Suprapubic skin (tissue), 4 donors: ENCODE measurements at regions not wholly inside any gene's neighbourhood (a gene's known extent, or its start where the extent isn't known, plus 50 kb on each side); places are given as distances from the start of the nearest gene placed in this dataset.

Experiments
- DNase-seq, 2 donors: peaks; one replicate each; pipeline ENCODE4 v3.0.0-alpha.2; 2019; ENCODE audit warnings: low spot score in 2 of 2
- H3K27ac ChIP-seq: fragments of 200-600 bp; sonication (generic); one replicate; pipeline ENCODE4 v1.5.1; 2019
- H3K27me3 ChIP-seq: fragments of 200-600 bp; sonication (generic); one replicate; pipeline ENCODE4 v1.5.1; 2019
- H3K36me3 ChIP-seq: fragments of 200-600 bp; sonication (generic); one replicate; pipeline ENCODE4 v1.5.1; 2019
- H3K4me1 ChIP-seq: fragments of 200-600 bp; sonication (generic); one replicate; pipeline ENCODE4 v1.5.1; 2019
- H3K4me3 ChIP-seq: fragments of 200-600 bp; sonication (generic); one replicate; pipeline ENCODE4 v1.5.1; 2019; ENCODE audit warnings: mild to moderate bottlenecking
- H3K9me3 ChIP-seq: fragments of 200-600 bp; sonication (generic); one replicate; pipeline ENCODE4 v1.5.1; 2019
- CTCF ChIP-seq, 2 donors: fragments of 200-600 bp in 1 of 2; fragments of 450-650 bp in 1 of 2; sonication (generic) in 1 of 2; IDR thresholded peaks; one replicate each; pipeline ENCODE4 v1.5.1; 2016 to 2019; ENCODE audit warnings: antibody characterized with exemption in 2 of 2, mild to moderate bottlenecking in 1 of 2, moderate library complexity in 1 of 2
- EP300 ChIP-seq: sonication (generic); formaldehyde crosslinking; IDR thresholded peaks from one replicate; pipeline ENCODE4 v1.6.1; 2017; ENCODE audit warnings: antibody characterized with exemption
- POLR2A ChIP-seq, 2 donors: fragments of 450-650 bp; IDR thresholded peaks; one replicate each; pipeline ENCODE4 v1.6.1; 2017; ENCODE audit warnings: antibody characterized with exemption in 2 of 2, mild to moderate bottlenecking in 2 of 2, moderate library complexity in 2 of 2
- POLR2AphosphoS5 ChIP-seq, 3 donors: sonication (generic); formaldehyde crosslinking; IDR thresholded peaks; one replicate each; pipeline ENCODE4 v1.6.1; 2017; ENCODE audit warnings: antibody characterized with exemption in 3 of 3
- WGBS: methylation state at CpG from one replicate; pipeline ENCODE4 v1.1.5; 2018; 5-methylcytosine and 5-hydroxymethylcytosine counted together

- no peak overlapping the region for H3K4me3 ChIP-seq
- H3K27ac ChIP-seq = no peak overlapping the region
- no peaks in the 10 kb centered on the region for H3K36me3 ChIP-seq
- 90% methylated on average over 1 of the region's 1 CpG for WGBS
- DNase-seq = no peak
- no peaks in the 10 kb centered on the region for H3K27me3 ChIP-seq
- H3K9me3 ChIP-seq = no peaks in the 10 kb centered on the region
- TF ChIP-seq POLR2AphosphoS5 (IDR thresholded peaks at IDR 0.05) = no peak
- TF ChIP-seq CTCF (IDR thresholded peaks at IDR 0.05) = no peak
- H3K4me1 ChIP-seq = no peaks in the 10 kb centered on the region
Observed at GRCh38 chr3:1808590-1808989, 290.1 kb upstream of the CNTN4 start.

- H3K36me3 ChIP-seq = no peaks in the 10 kb centered on the region
- no peak overlapping the region for H3K4me3 ChIP-seq
- WGBS = 74% methylated on average over 5 of the region's 5 CpGs
- H3K27ac ChIP-seq = no peak overlapping the region
- H3K9me3 ChIP-seq = no peaks in the 10 kb centered on the region
- no peaks in the 10 kb centered on the region for H3K27me3 ChIP-seq
- no peaks in the 10 kb centered on the region for H3K4me1 ChIP-seq
- no peak for DNase-seq
- TF ChIP-seq POLR2AphosphoS5 (IDR thresholded peaks at IDR 0.05) (no peak), CTCF (IDR thresholded peaks at IDR 0.05) (no peak), EP300 (no peak), POLR2A (IDR thresholded peaks at IDR 0.05) (no peak)
Observed at GRCh38 chr3:1823867-1824266, 274.8 kb upstream of the CNTN4 start.

GRCh38 chr3:1824359-1824758, 274.3 kb upstream of the CNTN4 start:
- H3K27me3 ChIP-seq = no peaks in the 10 kb centered on the region
- WGBS = 91% methylated on average over 1 of the region's 1 CpG
- DNase-seq = no peak
- no peak overlapping the region for H3K4me3 ChIP-seq
- H3K4me1 ChIP-seq = no peaks in the 10 kb centered on the region
- TF ChIP-seq POLR2AphosphoS5 (IDR thresholded peaks at IDR 0.05) = no peak
- TF ChIP-seq POLR2A (IDR thresholded peaks at IDR 0.05) = no peak
- no peak for TF ChIP-seq CTCF (IDR thresholded peaks at IDR 0.05)
- no peak for TF ChIP-seq EP300
- no peak overlapping the region for H3K27ac ChIP-seq
- H3K9me3 ChIP-seq = no peaks in the 10 kb centered on the region
- no peaks in the 10 kb centered on the region for H3K36me3 ChIP-seq

- H3K4me3 ChIP-seq = no peak overlapping the region
- 89% methylated on average over 1 of the region's 1 CpG for WGBS
- no peak overlapping the region for H3K27ac ChIP-seq
- no peaks in the 10 kb centered on the region for H3K4me1 ChIP-seq
- no peaks in the 10 kb centered on the region for H3K36me3 ChIP-seq
- no peaks in the 10 kb centered on the region for H3K27me3 ChIP-seq
- no peak for TF ChIP-seq CTCF (IDR thresholded peaks at IDR 0.05)
- TF ChIP-seq EP300 = no peak
- TF ChIP-seq POLR2A (IDR thresholded peaks at IDR 0.05) = no peak
- TF ChIP-seq POLR2AphosphoS5 (IDR thresholded peaks at IDR 0.05) = no peak
- H3K9me3 ChIP-seq = no peaks in the 10 kb centered on the region
- no peak for DNase-seq
Observed at GRCh38 chr3:1828519-1828918, 270.1 kb upstream of the CNTN4 start.

- WGBS = 46% methylated on average over 3 of the region's 3 CpGs
- H3K9me3 ChIP-seq = no peaks in the 10 kb centered on the region
- H3K4me1 ChIP-seq = no peaks in the 10 kb centered on the region
- H3K36me3 ChIP-seq = no peaks in the 10 kb centered on the region
- H3K27ac ChIP-seq = no peak overlapping the region
- TF ChIP-seq EP300 (no peak), CTCF (IDR thresholded peaks at IDR 0.05) (no peak), POLR2AphosphoS5 (IDR thresholded peaks at IDR 0.05) (no peak), POLR2A (IDR thresholded peaks at IDR 0.05) (no peak)
- no peaks in the 10 kb centered on the region for H3K27me3 ChIP-seq
- H3K4me3 ChIP-seq = no peak overlapping the region
- DNase-seq = no peak
Observed at GRCh38 chr3:1830851-1831250, 267.8 kb upstream of the CNTN4 start.
